ENCODE measurements at regions not wholly inside any gene's neighbourhood (a gene's known extent, or its start where the extent isn't known, plus 50 kb on each side); places are given as distances from the start of the nearest gene placed in this dataset.
"Not testable (repeated sequence)": the region's sequence is repeated elsewhere in the genome, so short reads cannot be mapped to it uniquely, and the experiment has no call there.

- DNase-seq (ENCODE audit: low spot score) (no peak), ATAC-seq (ENCODE audit: low FRiP score) (no peak)
- TF ChIP-seq CTCF (IDR thresholded peaks at IDR 0.05): no peak
Measured at GRCh38 chr15:58313304-58313703, 118.5 kb upstream of the LIPC start.

GRCh38 chr15:58313810-58314592 is 117.8 kb upstream of the LIPC start:
- DNase-seq (ENCODE audit: low spot score) (no peak), ATAC-seq (ENCODE audit: low FRiP score) (no peak)
- TF ChIP-seq CTCF (IDR thresholded peaks at IDR 0.05): no peak

- ATAC-seq (ENCODE audit: low FRiP score): no peak
- no peak for DNase-seq (ENCODE audit: low spot score)
- no peak for TF ChIP-seq CTCF (IDR thresholded peaks at IDR 0.05)
Measured at GRCh38 chr15:58314593-58315216, 117.1 kb upstream of the LIPC start.

GRCh38 chr15:58318517-58318916 is 113.3 kb upstream of the LIPC start:
- no peak for TF ChIP-seq CTCF (IDR thresholded peaks at IDR 0.05)
- no peak for DNase-seq (ENCODE audit: low spot score)
- no peak for ATAC-seq (ENCODE audit: low FRiP score)

GRCh38 chr15:58321034-58321433 is 110.8 kb upstream of the LIPC start:
- ATAC-seq (ENCODE audit: low FRiP score): no peak
- TF ChIP-seq CTCF (IDR thresholded peaks at IDR 0.05): no peak
- DNase-seq (ENCODE audit: low spot score): no peak

- no peak for DNase-seq (ENCODE audit: low spot score)
Measured at GRCh38 chr15:58322253-58322652, 109.5 kb upstream of the LIPC start.

GRCh38 chr15:58323321-58323720 is 108.5 kb upstream of the LIPC start:
- ATAC-seq (ENCODE audit: low FRiP score); DNase-seq (ENCODE audit: low spot score): not testable (repeated sequence)

More at GRCh38 chr15:58322253-58322652, 109.5 kb upstream of the LIPC start:
- ATAC-seq (ENCODE audit: low FRiP score): no peak
- TF ChIP-seq CTCF (IDR thresholded peaks at IDR 0.05): no peak
